Heart left ventricle (tissue), 13 donors: ENCODE measurements at regions not wholly inside any gene's neighbourhood (a gene's known extent, or its start where the extent isn't known, plus 50 kb on each side); places are given as distances from the start of the nearest gene placed in this dataset.

Source experiments
- CTCF ChIP-seq, 12 donors: fragments of 200-600 bp; sonication (generic) in 4 of 12; IDR thresholded peaks; one replicate each; pipeline versions ENCODE4 v1.5.0 to v1.8.0; 2018 to 2022; ENCODE audit warnings: antibody characterized with exemption in 12 of 12, mild to moderate bottlenecking in 5 of 12
- POLR2A ChIP-seq, 2 donors: fragments of 450-650 bp; IDR thresholded peaks; one replicate each; pipeline ENCODE4 v1.6.1; 2017; ENCODE audit warnings: antibody characterized with exemption in 2 of 2, mild to moderate bottlenecking in 2 of 2, moderate library complexity in 2 of 2
- donor health status: ischemic (EF 13 %, LVEDD 7.1; RV severe dilation, severe dysfunction).
- donor health status: DM: no; HTN: yes; CAD: no.
- donor health status: DM: no; HTN: no; CAD: no.
- donor health status: ischemic (EF 25% LVEDD 6.9; RV normal size, moderate dysfunction).
- donor health status: ischemic (EF 25% LVEDD 5.7; RV mildly dilated, moderate dysfunction).
- donor health status: ischemic (EF 35%, LVEDD 5.7; RV mildly dilated, moderate dysfunction).
- donor health status: nonischemic (EF 11% LVEDD 7.7; RV severe dilation, severe dysfunction).
- donor health status: DM: yes; HTN: yes; CAD: no.
- donor health status: PGD.
- donor health status: ischemic (EF 29% LVEDD 5.4; RV normal size, mild dysfunction).
- donor health status: nonischemic (EF 23%, LVEDD 6.1; RV moderate dilation, normal function).

GRCh38 chr16:82300374-82300951 lies 130.4 kb upstream of the MPHOSPH6 start:
- TF ChIP-seq POLR2A (IDR thresholded peaks at IDR 0.05), result no peak
- no peak for TF ChIP-seq CTCF (IDR thresholded peaks at IDR 0.05)
